ENCODE measurements at regions not wholly inside any gene's neighbourhood (a gene's known extent, or its start where the extent isn't known, plus 50 kb on each side); places are given as distances from the start of the nearest gene placed in this dataset.

GRCh38 chr4:19832411-19832810 is 419.3 kb upstream of the SLIT2 start:
- TF ChIP-seq CTCF (conservative IDR thresholded peaks at IDR 0.05): no peak
- no peak for TF ChIP-seq EZH2 (IDR thresholded peaks at IDR 0.05; ENCODE audit: low read depth)

All from PC-9 (cell line).